Hematopoietic multipotent progenitor cell treated with erythropoietin and hydrocortisone succinate and interleukin-3 and kit ligand, for 15 days (in vitro differentiated cells): ENCODE measurements at regions not wholly inside any gene's neighbourhood (a gene's known extent, or its start where the extent isn't known, plus 50 kb on each side); places are given as distances from the start of the nearest gene placed in this dataset.

Experiments used
- DNase-seq: peaks from one replicate; pipeline ENCODE4 v3.0.0-alpha.2; 2015; ENCODE audit warnings: low spot score

DNA sequence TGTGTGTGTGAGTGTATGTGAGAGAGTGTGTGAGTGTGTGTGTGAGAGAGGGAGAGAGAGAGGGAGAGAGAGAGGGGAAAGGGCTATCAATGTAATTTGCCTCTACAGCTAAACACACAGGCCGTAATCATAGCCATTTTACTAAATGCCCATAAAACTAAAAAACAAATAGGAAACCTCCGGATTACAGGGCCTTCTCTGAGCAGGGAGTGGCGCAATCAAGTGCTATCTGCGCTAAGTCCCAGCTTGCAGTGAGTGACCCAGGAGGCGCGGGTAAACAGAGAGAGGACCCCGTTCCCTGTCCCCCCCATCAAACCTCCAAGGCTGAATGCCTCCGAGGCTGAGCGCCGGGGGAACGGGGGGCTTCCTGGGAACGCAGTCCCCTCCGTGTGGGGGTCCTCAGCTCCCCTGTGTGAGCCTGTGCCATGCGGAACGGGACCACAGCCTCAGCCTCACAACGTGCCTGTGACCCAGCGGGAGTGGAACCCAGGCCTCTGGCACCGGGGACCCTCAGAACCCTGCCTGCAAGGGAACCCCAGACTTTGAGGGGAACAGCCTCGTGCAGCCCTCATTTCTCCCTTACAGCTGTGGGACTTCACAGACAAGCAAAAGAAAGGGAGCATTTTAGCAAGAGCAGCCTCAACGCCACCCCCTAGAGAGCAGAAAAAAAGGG is 54.7 kb upstream of the ID2 start:
- DNase-seq, result no peak

DNA sequence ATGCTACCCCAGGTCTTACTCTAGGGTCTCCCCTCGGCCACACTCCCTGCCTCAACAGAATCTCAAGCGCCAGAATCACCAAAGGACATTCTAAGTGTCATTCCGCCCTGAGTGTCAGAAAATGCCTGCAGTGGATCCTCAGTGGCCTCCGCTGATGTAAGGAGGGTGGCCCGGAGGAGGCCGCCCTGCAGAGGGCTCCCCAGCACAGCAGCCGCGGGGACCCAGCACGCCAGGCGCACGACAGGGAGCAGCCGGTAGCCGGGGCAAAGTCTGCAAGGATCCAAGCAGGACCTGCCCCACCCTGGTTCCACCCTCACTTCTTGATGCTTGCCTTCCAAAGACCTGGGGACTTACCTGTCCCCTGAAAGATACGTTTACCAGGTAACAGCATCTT is 54.2 kb upstream of the ID2 start:
- DNase-seq, result no peak

DNA sequence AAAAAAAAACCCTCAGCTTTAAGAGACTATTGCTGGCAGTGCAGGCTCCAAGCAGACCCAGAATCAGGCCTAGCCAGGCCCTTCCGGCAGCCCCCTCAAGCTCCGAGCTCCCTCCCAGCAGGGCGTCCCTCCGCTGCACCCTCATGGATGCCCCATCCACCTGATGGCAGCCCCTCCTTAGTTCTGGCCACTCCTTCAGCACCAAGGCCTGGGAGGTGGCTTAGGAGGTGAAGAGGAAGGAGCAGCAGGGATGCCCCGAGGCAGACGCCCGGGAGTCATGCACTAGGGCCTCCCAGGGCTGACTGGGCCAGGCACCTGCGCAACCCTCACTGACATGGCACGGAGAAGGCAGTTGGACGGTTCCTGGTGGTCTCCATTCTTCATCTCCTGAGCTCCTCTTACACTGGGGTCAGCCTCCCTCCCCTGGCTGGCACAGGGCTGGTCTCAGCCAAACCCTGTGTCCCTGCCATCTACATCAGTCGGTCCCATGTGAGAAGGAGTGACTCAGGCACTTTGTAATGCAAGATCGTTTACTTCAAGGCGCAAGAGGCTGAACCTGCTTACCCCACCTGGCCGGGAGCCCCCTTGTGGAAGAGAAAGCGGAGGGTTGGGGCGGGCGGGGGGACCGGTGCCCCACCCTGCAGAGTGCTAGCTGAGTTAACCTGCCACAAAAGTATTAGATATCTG is 53.5 kb upstream of the ID2 start:
- no peak for DNase-seq

DNA sequence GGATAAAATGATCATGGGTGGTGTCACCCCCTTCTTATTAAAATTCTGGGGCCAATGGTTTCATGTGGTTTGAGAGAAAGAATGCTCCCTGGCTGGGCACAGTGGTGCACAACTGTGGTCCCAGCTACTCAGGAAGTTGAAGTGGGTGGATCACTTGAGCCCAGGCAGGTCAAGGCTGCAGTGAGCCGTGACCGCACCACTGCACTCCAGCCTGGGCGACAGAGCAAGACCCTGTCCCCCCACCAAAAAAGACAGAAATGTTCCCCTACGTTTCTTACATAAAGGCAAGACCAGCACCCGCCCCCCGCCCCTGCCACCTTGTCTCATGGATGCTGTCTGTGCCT is 53.0 kb upstream of the ID2 start:
- DNase-seq, result no peak

DNA sequence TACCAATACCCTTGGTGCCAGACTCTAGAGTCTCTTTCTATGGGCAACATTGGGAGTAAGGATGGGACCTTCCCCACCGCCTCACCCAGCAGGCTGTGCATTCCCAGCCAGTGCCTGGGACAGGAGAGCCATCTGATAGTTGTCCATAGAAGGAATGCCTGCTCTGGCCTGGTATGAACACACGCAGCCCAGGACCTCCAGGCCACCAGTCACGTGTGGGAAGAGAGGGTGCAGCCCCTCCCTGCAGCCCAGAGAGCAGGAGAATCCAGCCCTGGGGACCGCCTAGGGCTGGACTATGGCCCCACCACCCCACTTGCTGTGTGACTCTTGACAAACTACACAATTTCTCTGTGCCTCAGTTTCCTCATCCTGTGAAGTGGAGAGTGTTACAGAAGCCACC is 52.5 kb upstream of the ID2 start:
- no peak for DNase-seq

DNA sequence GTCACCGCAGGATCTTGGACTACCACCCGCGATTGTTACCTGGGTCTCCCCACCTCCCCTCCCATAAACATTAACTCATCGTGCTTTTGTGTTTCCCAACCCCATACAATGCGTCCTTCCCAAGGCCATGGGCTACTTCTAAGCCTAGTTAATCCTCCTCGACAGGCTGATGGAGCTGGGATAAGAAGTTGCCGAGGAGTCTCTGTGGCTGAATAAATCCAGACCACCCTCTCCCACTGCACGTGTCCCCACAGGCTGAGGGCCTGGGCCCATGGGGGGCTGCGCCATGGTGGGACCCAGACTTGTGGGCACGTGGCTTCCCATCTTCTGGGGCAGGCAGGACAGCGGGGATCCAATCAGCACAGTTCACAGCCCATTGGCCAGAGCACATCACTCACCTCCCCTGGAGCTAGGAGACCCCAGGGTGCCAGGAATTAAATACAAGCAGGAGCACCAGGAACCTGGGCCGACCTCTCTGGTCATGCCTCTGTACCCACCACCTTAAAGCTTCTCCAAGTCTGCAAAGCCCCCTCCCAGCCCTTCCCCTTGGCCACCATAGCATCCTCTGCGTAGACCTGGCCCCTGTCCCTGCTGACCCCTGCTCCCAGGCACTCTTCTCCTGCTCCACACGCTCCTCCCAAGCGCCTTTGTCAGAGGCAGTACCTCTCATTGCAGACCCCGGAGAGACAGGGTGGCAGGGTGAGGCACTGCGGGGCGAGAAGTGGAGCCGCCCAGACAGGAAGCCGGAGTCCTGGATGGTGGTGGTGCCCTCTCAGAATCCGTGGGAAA is 51.0 kb upstream of the ID2 start:
- no peak for DNase-seq

DNA sequence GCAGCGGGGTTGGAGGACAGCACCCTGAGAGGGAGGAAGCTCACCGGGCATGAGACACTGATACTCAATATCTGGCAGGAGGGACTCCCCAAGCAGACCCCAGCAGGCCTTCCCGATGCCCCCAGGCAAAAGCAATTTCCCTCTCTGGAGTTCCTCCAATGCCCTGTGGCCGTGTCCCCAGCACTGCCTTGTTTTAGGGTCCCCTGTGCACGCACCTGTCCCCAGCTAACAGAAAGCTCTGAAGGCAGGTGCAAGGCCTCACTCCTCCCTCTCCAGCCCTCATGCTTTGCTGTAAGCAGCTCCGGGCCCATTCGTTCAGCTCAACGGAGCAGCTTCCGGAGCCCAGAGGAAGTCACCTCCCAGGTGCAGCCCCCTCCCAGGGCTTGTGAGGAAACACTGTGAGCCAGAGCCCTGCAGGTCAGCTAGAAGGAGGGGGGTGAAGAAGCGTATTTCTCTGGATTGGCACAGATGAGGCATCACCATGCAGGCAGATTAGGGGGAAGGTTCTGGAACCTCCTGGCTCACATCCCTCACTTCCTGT is 50.3 kb upstream of the ID2 start:
- DNase-seq, result no peak
